Esophagus squamous epithelium (tissue), 4 donors: ENCODE measurements at regions not wholly inside any gene's neighbourhood (a gene's known extent, or its start where the extent isn't known, plus 50 kb on each side); places are given as distances from the start of the nearest gene placed in this dataset.

ENCODE experiments used
- CTCF ChIP-seq, 6 experiments: fragments of 450-650 bp in 4 of 6; fragments of 200-600 bp in 2 of 6; sonication (generic) in 2 of 6; IDR thresholded peaks; one replicate each; pipeline ENCODE4 v1.5.1; 2016 to 2019; ENCODE audit warnings: antibody characterized with exemption in 6 of 6, mild to moderate bottlenecking in 4 of 6, moderate library complexity in 4 of 6
- POLR2A ChIP-seq, 4 donors: fragments of 450-650 bp; IDR thresholded peaks; one replicate each; pipeline ENCODE4 v1.6.1; 2017; ENCODE audit warnings: antibody characterized with exemption in 4 of 4, mild to moderate bottlenecking in 4 of 4, moderate library complexity in 3 of 4

- no peak for TF ChIP-seq CTCF (IDR thresholded peaks at IDR 0.05)
- TF ChIP-seq POLR2A (IDR thresholded peaks at IDR 0.05) = no peak
Observed at GRCh38 chr20:39190666-39191570, 228.8 kb downstream of the DHX35 start.
